Peyer's patch (tissue), 4 donors: ENCODE measurements at regions not wholly inside any gene's neighbourhood (a gene's known extent, or its start where the extent isn't known, plus 50 kb on each side); places are given as distances from the start of the nearest gene placed in this dataset.
A peak's percentile ranks its signal among the peaks of the same experiment; 100 is the strongest.

ENCODE experiments used
- DNase-seq, 3 donors: peaks; one replicate each; pipeline ENCODE4 v3.0.0-alpha.2; 2017 to 2019
- H3K27ac ChIP-seq, 4 donors: fragments of 200-600 bp; sonication (generic); one replicate each; pipeline ENCODE4 v1.5.1; 2016 to 2019
- H3K27me3 ChIP-seq, 2 donors: fragments of 200-600 bp; sonication (generic); one replicate each; pipeline ENCODE4 v1.5.1; 2019
- H3K36me3 ChIP-seq, 3 donors: fragments of 200-600 bp; sonication (generic); one replicate each; pipeline ENCODE4 v1.5.1; 2016 to 2019
- H3K4me1 ChIP-seq, 4 donors: fragments of 200-600 bp; sonication (generic); one replicate each; pipeline ENCODE4 v1.5.1; 2016 to 2019
- H3K4me3 ChIP-seq, 4 donors: fragments of 200-600 bp; sonication (generic); 1 replicate in 3 of 4; 2 replicates in 1 of 4; pipeline ENCODE4 v1.5.1; 2016 to 2019; ENCODE audit warnings: mild to moderate bottlenecking in 1 of 4
- H3K9me3 ChIP-seq, 4 donors: fragments of 200-600 bp; sonication (generic); one replicate each; pipeline ENCODE4 v1.5.1; 2016 to 2019; ENCODE audit warnings: mild to moderate bottlenecking in 1 of 4
- POLR2A ChIP-seq, 2 donors: fragments of 450-650 bp; IDR thresholded peaks; one replicate each; pipeline ENCODE4 v1.5.1; 2017; ENCODE audit warnings: antibody characterized with exemption in 2 of 2, mild to moderate bottlenecking in 2 of 2, moderate library complexity in 2 of 2
- TF ChIP-seq, protein P1 (sequence below), 6 experiments: fragments of 450-650 bp in 4 of 6; fragments of 200-600 bp in 2 of 6; sonication (generic) in 1 of 6; IDR thresholded peaks; one replicate each; pipeline ENCODE4 v1.5.1; 2017 to 2019; ENCODE audit warnings: antibody characterized with exemption in 6 of 6, mild to moderate bottlenecking in 3 of 6, moderate library complexity in 1 of 6

DNA sequence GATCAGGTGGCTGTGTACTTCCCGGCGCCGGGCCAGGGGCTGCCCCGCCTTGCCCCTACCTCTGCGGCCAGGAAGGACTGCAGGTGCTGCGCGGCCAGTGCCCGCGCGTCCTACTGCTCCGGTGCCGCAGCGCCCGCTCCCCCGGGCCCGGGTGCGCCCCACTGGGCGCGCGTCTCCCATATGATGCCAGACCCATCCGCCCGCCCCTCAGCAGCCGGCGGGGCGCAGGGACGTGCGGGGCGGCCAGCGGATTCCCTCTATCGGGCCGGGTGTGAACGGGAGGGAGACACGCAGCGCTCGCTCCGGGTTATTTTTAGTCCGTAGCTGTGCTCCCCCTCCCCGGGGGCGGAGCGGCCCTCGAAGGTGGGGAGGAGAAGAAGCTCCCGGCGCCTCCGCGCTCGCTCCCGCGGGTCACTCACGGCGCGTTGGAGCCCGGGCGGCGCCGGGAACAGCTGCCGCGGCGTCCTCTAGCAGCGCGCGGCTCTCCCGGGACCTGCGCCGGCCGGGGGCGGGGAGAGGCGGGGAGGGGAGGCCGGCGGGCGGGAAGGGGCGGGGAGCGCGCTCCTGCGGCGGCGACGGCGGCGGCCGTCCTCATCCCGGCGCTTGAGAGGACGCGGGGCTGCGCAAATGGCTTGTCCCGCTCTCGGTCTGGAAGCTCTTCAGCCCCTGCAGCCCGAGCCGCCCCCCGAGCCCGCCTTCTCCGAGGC lies 103.6 kb downstream of the UCHL1 start:
- Histone ChIP-seq H3K4me1 (peaks cover 0 to 7% (median 0%) of the 10 kb centered on the region in 4 donors), H3K36me3 (no peaks in the 10 kb centered on the region), H3K27me3 (no peaks in the 10 kb centered on the region), H3K9me3 (no peaks in the 10 kb centered on the region), H3K27ac (peak overlapping the region in 3 of 4 donors; percentile 36 to 75 (median 63)), H3K4me3 (peak overlapping the region; percentile 37 to 79 (median 58))
- TF ChIP-seq, protein P1, sequence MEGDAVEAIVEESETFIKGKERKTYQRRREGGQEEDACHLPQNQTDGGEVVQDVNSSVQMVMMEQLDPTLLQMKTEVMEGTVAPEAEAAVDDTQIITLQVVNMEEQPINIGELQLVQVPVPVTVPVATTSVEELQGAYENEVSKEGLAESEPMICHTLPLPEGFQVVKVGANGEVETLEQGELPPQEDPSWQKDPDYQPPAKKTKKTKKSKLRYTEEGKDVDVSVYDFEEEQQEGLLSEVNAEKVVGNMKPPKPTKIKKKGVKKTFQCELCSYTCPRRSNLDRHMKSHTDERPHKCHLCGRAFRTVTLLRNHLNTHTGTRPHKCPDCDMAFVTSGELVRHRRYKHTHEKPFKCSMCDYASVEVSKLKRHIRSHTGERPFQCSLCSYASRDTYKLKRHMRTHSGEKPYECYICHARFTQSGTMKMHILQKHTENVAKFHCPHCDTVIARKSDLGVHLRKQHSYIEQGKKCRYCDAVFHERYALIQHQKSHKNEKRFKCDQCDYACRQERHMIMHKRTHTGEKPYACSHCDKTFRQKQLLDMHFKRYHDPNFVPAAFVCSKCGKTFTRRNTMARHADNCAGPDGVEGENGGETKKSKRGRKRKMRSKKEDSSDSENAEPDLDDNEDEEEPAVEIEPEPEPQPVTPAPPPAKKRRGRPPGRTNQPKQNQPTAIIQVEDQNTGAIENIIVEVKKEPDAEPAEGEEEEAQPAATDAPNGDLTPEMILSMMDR (IDR thresholded peaks at IDR 0.05): no peak
- no peak for TF ChIP-seq POLR2A (IDR thresholded peaks at IDR 0.05)
- DNase-seq: peak in 2 of 3 donors; percentile 64 to 79

DNA sequence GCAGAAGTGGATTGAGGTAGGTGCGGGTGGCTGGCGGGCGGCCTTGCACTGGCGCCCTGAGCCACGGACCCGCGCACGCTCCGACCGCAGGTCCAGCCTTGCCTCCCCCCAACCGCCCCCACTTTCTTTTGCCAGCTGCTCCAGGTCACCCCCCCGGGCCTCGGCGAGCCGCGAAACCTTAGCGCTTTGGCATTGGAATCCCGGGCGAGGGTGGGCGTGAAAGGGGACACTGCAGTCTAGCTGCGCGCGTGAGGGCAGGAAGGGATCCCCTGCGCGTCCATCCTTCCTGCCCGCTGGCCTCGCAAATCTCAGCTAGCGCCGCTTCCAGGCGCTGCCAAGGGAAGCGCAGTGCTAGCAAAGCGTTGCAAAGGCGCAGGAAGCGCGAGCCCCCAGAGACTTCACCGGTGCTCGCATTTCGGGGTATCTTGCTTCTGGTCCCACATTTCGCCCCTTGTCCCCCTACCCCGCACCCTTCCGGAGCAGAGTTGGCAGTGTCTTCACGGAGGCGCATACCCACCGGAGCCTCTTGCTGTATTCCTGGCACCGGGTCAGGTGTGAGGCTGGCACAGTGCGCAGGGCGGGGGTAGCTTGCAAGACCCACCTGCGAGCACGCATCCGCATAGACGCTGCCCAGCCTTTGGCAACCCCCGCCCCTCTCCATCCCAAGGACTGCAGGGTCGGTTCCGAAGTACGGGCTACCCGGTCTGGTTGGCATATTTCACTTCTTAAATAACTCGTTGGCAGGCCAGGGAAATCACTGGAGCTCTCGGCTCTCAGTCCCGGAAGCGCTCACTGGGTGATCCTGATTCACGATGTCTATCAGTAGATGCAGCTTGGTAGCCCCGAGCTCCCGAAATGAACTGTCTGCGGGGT lies 104.4 kb downstream of the UCHL1 start:
- Histone ChIP-seq H3K27me3 (no peaks in the 10 kb centered on the region), H3K4me3 (peak overlapping the region; percentile 37 to 79 (median 58)), H3K27ac (peak overlapping the region in 3 of 4 donors; percentile 36 to 75 (median 63)), H3K36me3 (no peaks in the 10 kb centered on the region), H3K4me1 (peaks cover 0 to 7% (median 0%) of the 10 kb centered on the region in 4 donors), H3K9me3 (no peaks in the 10 kb centered on the region)
- TF ChIP-seq POLR2A (IDR thresholded peaks at IDR 0.05): no peak
- TF ChIP-seq, protein P1 (IDR thresholded peaks at IDR 0.05): no peak
- peak in 2 of 3 donors; percentile 58 to 60 for DNase-seq

DNA sequence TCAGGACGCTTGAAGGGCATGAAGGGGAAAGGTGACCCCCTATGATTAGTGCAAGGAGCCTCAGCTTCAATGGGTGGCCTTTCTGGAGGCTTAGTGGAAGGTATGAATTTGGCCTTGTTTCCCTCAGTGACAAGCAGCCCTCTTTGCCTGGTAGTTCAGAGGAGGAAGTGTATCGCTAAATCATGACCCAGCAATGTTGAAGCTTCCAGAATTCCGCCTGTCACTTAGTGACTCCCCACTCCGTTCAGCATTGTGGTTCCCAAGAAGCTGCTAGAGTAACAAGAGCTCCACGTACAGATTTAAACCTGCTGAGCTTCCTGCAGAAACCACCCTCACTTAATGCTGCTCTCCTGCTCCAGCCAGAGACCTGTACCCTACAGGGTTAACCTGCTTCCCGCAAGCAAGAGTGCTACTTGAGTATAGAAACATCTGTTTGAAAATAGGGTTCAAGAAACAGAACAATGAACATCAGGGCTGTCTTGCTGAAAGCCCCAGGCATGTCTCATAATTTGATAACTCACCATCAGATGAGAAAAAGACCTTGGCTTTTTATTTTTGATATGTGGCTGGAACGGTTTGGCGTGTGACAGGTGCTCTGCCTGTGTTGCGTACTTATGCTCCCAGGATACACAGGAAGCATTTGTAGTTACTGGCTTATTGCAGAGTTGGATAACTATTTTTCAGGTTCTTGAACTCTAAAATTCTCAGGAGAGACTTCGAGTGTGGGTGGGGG lies 105.2 kb downstream of the UCHL1 start:
- Histone ChIP-seq H3K36me3 (no peaks in the 10 kb centered on the region), H3K27me3 (no peaks in the 10 kb centered on the region), H3K27ac (peak overlapping the region in 3 of 4 donors; percentile 36 to 75 (median 63)), H3K4me1 (peaks cover 0 to 7% (median 0%) of the 10 kb centered on the region in 4 donors), H3K4me3 (peak overlapping the region; percentile 37 to 79 (median 58)), H3K9me3 (no peaks in the 10 kb centered on the region)
- no peak for DNase-seq
- TF ChIP-seq POLR2A (IDR thresholded peaks at IDR 0.05): no peak
- TF ChIP-seq, protein P1 (IDR thresholded peaks at IDR 0.05): no peak

DNA sequence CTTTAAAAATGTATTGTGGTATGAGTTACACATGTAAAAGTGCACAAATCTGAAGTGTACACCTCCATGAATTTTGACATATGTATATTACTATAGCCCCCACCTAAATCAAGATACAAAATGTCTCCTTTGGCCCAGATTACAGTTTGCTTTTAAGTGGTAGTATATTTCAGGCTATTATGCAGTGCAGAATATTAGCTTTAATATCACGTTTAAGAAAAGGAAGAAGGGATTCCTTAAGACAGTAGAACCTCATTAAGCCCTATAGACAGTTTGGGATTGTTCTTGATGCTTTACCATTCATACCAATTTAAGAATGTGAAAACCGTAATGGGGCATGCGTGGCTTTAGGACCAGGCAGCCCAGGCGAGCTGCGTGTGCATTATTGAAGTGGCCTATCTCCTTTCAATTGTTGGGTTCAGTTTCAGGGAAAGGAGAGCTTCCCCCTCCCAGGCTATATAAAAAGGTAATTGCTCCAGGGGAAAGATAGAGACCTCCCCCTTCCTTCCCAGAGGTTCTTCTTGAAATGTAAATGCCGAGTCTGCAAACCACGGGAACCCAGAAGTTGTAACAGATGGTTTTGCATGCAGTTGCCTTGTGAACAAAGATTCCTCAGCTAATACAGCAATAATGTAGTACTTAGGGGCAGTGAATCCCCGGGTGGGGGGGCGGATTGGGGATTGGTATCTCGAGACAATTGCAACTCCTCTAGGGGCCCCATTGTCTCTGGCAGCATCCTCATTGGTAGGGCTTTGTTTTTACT lies 106.1 kb downstream of the UCHL1 start:
- Histone ChIP-seq H3K27ac (no peak overlapping the region), H3K4me3 (no peak overlapping the region), H3K9me3 (no peaks in the 10 kb centered on the region), H3K36me3 (no peaks in the 10 kb centered on the region), H3K4me1 (peaks cover 0 to 7% (median 0%) of the 10 kb centered on the region in 4 donors), H3K27me3 (no peaks in the 10 kb centered on the region)
- no peak for TF ChIP-seq POLR2A (IDR thresholded peaks at IDR 0.05)
- TF ChIP-seq, protein P1 (IDR thresholded peaks at IDR 0.05): no peak
- no peak for DNase-seq
